ENCODE measurements at regions not wholly inside any gene's neighbourhood (a gene's known extent, or its start where the extent isn't known, plus 50 kb on each side); places are given as distances from the start of the nearest gene placed in this dataset.

DNA sequence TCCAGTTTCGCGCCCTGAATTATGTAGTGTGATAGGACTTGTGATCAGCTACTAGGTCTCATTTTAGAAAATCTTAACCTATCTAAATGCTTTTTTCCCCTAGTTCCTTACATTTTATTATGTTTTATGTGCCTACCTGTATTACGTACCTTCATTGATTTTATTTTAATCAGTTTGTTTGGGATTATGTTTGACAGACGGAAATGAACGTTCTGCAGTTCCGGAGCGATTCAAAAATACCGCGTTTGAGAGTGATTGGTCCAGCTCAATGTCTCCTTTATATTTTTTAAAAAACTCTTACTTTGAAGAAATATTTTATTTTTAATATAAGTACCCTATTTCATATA is 114.3 kb upstream of the BTN3A2 start:
- CTCF ChIA-PET = interaction anchor here (0.7 to 3.5 kb wide), 6 partner anchors 10 to 68 kb away, joined by 3 to 22 read pairs (median 4); a partner anchor contains a TSS
- peak; percentile 66 for DNase-seq
- Mint-ChIP-seq H3K4me3 (peak overlapping the region; percentile 88), H3K27ac (peak overlapping the region; percentile 99), H3K36me3 (peaks cover 11% of the 10 kb centered on the region), H3K4me1 (peaks cover 40% of the 10 kb centered on the region), H3K9me3 (no peaks in the 10 kb centered on the region), H3K27me3 (no peaks in the 10 kb centered on the region)

DNA sequence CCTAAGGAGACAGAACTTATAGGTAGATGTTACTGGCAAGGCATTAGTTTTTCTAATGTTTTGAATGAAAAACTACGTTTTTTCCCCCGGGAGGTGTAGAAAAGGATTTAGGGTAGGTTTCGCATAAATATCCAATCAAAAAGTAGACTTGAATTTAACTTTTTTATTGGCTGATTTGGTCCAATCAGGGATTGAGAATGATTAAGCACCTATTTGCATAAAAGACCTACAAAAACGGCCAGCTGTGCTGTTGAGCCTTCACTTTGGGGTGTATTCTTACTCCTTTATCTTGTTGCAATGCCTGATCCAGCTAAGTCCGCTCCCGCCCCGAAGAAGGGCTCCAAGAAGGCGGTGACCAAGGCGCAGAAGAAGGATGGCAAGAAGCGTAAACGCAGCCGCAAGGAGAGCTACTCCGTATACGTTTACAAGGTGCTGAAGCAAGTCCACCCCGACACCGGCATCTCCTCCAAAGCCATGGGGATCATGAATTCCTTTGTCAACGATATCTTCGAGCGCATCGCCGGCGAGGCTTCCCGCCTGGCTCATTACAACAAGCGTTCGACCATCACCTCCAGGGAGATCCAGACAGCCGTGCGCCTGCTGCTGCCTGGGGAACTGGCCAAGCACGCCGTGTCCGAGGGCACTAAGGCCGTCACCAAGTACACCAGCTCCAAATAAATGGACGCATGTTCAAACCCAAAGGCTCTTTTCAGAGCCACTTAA is 113.5 kb upstream of the BTN3A2 start:
- no peaks in the 10 kb centered on the region for H3K27me3 Mint-ChIP-seq
- CTCF ChIA-PET = interaction anchor here (1.3 to 3.5 kb wide), 3 partner anchors 11 to 35 kb away, joined by 3 to 22 read pairs (median 5); a partner anchor contains a TSS
- H3K27ac Mint-ChIP-seq = peak overlapping the region; percentile 99
- peaks cover 38% of the 10 kb centered on the region for H3K4me1 Mint-ChIP-seq
- no peaks in the 10 kb centered on the region for H3K9me3 Mint-ChIP-seq
- H3K4me3 Mint-ChIP-seq = peak overlapping the region; percentile 88
- peaks cover 14% of the 10 kb centered on the region for H3K36me3 Mint-ChIP-seq
- DNase-seq = peak; percentile 88

DNA sequence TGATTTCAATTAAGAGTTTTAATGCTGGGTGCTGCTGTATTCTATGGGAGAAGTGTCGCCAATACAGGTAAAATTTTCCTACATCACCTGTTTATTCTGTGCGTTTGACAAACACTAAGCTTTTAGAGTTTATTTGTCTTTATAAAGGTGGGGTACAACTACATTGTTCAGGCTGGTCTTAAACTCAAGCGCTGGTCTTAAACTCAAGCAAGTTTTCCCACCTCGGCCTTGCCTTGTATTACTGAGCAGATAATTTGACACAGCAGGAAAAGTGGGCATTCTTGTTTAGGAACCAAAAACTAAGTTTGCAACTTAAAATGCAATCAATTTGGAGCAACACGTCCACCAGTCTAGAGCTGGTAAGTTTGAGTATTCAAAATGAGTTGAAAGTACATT is 112.9 kb upstream of the BTN3A2 start:
- Mint-ChIP-seq H3K4me1 (peaks cover 44% of the 10 kb centered on the region), H3K36me3 (peaks cover 14% of the 10 kb centered on the region), H3K27me3 (no peaks in the 10 kb centered on the region), H3K4me3 (peak overlapping the region; percentile 88), H3K27ac (peak overlapping the region; percentile 99), H3K9me3 (no peaks in the 10 kb centered on the region)
- DNase-seq = no peak
- CTCF ChIA-PET = interaction anchor here (1.3 to 3.5 kb wide), 2 partner anchors 11 to 20 kb away, joined by 3 to 22 read pairs; a partner anchor contains a TSS

DNA sequence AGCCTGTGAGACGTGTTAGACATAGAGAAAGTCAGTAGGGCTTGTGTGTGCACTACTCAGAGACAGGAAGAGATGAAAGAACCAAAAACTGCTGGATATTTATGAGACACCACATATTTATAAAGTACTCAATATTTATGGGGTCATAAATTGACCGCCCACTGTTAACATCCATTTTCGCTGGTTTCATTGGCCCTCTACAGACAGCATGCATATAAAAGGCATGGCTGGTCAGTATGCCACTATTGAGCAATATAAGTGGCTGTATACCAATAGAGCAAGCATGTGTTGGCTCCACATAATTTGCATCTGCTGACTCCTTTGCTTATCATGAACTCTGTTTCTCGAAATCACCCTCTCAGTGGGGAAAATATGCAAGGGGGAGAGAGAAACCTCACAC is 110.3 kb upstream of the BTN3A2 start:
- no peaks in the 10 kb centered on the region for H3K9me3 Mint-ChIP-seq

DNA sequence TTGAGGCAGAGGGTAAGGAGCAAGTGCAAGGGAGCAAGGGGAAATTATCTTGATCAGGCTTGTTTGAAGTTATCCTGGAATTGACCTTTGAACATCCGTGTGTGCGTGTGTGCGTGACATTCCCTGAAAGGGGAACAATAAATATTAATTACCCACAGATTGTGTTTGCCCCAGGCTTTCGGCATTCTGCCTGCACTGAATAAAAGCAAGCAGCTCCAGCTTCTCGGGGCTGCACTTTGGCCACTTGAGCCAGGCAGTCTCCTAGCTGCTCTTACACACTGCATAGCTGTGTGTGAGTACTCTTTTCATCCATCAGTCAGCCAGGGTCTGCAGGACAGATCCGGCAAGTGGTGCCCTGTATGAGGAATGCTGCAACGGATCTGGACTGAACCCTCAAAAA is 107.7 kb upstream of the BTN3A2 start:
- no peak overlapping the region for H3K27ac Mint-ChIP-seq
- peaks cover 28% of the 10 kb centered on the region for H3K4me1 Mint-ChIP-seq
- CTCF ChIA-PET = interaction anchor here (1.9 to 2.6 kb wide), 2 partner anchors 13 to 40 kb away, joined by 5 to 12 read pairs; a partner anchor contains a TSS
- no peaks in the 10 kb centered on the region for H3K27me3 Mint-ChIP-seq
- no peak for DNase-seq
- H3K36me3 Mint-ChIP-seq = peaks cover 16% of the 10 kb centered on the region
- no peaks in the 10 kb centered on the region for H3K9me3 Mint-ChIP-seq
- H3K4me3 Mint-ChIP-seq = no peak overlapping the region

More for the DNA sequence above, 110.3 kb upstream of the BTN3A2 start:
- CTCF ChIA-PET = no interaction called here
- peaks cover 19% of the 10 kb centered on the region for H3K36me3 Mint-ChIP-seq
- peaks cover 33% of the 10 kb centered on the region for H3K4me1 Mint-ChIP-seq
- H3K27me3 Mint-ChIP-seq = no peaks in the 10 kb centered on the region
- no peak for DNase-seq
- peak overlapping the region; percentile 16 for H3K4me3 Mint-ChIP-seq
- H3K27ac Mint-ChIP-seq = no peak overlapping the region

DNA sequence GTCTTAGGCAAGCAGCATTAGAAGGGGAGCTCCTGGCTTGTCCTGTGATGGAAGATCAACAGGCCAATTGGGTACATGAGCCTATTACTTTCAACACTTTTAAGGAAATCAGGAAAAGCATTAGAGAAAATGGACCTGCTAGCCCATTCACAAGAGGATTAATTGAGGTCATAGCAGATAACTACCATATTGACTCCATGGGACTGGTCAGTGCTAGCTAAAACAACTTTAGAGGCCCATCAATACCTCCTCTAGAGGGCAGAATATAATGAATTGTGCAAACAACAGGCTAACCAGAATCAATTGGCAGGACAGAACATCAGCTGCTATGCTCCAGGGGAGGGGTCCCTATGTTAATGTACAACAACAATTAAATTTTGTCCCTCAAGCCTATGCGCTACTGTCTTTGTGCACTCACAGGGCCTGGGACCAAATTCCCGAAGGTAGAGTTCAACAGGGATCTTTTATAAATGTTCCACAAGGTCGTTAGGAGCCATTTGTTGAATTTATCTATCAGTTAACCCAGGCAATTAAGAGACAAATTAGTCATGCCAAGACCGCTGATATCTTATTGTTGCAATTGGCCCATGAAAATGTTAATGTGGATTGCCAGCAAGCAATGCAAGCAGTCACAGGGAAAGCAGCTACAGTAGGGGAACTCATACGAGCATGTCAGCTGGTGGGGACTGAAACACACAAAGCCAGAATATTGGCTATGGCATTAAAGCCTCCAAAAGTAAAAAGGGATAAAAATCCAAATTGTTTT is 106.6 kb upstream of the BTN3A2 start:
- Mint-ChIP-seq H3K36me3 (peaks cover 10% of the 10 kb centered on the region), H3K4me3 (no peak overlapping the region), H3K27ac (no peak overlapping the region), H3K4me1 (peaks cover 24% of the 10 kb centered on the region), H3K27me3 (peaks cover 4% of the 10 kb centered on the region), H3K9me3 (no peaks in the 10 kb centered on the region)
- no peak for DNase-seq
- CTCF ChIA-PET = interaction anchor here (0.6 to 2.6 kb wide), 4 partner anchors 9 to 157 kb away, joined by 3 to 12 read pairs (median 4); a partner anchor contains a TSS

DNA sequence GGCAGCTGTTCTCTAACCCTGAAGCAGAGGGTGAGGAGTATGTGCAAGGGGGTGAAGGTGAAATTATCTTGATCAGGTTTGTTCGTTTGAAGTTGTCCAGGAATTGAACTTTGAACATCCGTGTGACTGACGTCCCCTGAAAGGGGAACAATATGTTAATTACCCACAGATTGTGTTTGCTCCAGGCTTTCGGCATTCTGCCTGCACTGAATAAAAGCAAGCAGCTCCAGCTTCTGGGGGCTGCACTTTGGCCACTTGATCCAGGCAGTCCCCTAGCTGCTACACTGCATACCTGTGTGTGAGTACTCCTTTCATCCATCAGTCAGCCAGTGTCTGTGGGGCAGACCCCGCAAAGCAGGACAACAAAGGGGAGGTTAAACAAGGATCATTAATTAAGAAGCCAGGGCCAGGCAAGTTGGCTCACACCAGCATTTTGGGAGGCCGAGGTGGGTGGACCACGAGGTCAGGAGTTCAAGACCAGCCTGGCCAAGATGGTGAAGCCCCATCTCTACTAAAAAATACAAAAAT is 104.8 kb upstream of the BTN3A2 start:
- CTCF ChIA-PET = no interaction called here
- H3K4me3 Mint-ChIP-seq = no peak overlapping the region
- peaks cover 4% of the 10 kb centered on the region for H3K27me3 Mint-ChIP-seq
- H3K4me1 Mint-ChIP-seq = peaks cover 14% of the 10 kb centered on the region
- DNase-seq = no peak
- no peaks in the 10 kb centered on the region for H3K9me3 Mint-ChIP-seq
- no peak overlapping the region for H3K27ac Mint-ChIP-seq
- H3K36me3 Mint-ChIP-seq = peaks cover 8% of the 10 kb centered on the region

DNA sequence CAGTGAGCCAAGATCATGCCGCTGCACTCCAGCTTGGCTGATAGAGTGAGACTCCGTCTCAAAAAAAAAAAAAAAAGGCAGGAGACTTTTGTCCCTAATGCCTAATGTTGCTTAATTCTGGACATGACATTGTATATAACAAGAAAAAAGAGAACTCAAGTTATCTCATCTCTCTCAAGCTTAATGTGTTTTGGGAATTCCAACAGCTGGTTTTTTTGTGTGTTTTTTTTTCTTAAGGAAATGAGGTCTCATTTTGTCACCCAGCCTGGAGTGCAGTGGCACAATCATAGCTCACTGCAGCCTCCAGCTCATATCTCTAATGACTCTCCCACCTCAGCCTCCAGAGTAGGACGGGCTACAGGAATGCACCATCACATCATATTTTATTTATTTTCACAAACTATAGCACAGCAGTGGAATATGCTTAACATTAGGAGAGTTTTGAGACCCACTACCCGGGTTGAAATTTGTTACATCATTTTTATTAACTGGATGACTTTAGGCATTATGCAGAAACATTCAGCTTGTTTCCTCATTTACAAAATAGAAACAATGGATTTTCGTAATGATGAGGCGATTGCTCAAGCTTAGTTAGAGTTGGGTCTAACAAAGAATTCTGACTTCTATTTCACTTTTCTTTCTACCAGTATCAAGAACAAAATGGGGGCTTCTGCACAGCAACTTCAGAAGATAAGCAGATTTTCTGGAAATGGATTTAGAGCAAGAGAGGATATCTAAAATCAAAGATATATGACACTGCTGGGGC is 104.1 kb upstream of the BTN3A2 start:
- Mint-ChIP-seq H3K9me3 (no peaks in the 10 kb centered on the region), H3K27me3 (peaks cover 4% of the 10 kb centered on the region), H3K4me1 (peaks cover 12% of the 10 kb centered on the region), H3K27ac (no peak overlapping the region), H3K36me3 (peaks cover 8% of the 10 kb centered on the region), H3K4me3 (no peak overlapping the region)
- no peak for DNase-seq
- CTCF ChIA-PET = no interaction called here

DNA sequence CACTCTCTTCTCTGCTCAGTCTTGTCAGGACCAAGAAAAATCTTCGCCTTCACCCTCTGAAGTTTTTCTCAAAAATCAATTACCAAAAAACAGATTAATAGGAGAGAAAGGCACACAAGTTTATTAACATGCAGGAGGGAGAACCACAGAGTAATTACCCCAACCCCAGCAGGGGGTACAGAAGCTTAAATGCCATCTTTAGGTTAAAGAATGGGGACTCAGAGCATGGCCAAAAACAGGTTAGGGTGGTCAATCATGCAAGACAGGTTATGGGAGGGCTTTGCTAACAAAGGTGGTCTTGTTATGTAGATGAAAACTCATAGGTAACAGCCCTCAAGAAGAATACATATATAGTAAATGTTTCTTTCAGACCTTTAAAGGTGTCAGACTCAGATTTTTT is 100.5 kb upstream of the BTN3A2 start:
- no peak overlapping the region for H3K4me3 Mint-ChIP-seq
- no peak overlapping the region for H3K27ac Mint-ChIP-seq
- H3K36me3 Mint-ChIP-seq = peaks cover 4% of the 10 kb centered on the region
- CTCF ChIA-PET = no interaction called here
- DNase-seq = no peak
- H3K9me3 Mint-ChIP-seq = no peaks in the 10 kb centered on the region
- H3K27me3 Mint-ChIP-seq = peaks cover 4% of the 10 kb centered on the region
- peaks cover 13% of the 10 kb centered on the region for H3K4me1 Mint-ChIP-seq

DNA sequence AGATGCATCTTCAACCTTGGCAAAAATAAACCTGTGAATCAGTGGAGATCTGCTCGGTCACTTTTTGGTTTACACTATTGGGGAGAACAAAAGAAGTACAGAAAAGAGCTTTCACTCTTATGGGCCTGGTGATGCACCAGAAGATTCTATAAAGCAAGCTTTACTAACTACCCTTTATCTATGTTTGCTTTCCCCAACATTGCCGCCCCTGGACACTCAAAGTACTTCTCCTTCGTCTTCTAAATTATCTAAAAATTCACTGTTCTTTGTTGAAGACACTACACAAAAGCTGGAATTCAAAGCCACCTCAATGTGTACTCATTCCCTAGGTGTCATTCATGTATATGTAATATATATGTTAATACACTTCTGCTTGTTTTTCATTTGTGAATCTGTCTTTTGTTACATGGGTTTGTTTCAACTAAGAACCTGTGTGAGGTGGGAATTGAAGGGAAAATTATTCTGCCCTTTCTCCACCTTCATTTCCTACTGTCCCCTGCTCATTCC is 97.9 kb upstream of the BTN3A2 start:
- CTCF ChIA-PET = interaction anchor here (0.8 to 1.1 kb wide), 2 partner anchors 9 to 55 kb away, joined by 3 read pairs; no protein-coding TSS in a partner anchor

DNA sequence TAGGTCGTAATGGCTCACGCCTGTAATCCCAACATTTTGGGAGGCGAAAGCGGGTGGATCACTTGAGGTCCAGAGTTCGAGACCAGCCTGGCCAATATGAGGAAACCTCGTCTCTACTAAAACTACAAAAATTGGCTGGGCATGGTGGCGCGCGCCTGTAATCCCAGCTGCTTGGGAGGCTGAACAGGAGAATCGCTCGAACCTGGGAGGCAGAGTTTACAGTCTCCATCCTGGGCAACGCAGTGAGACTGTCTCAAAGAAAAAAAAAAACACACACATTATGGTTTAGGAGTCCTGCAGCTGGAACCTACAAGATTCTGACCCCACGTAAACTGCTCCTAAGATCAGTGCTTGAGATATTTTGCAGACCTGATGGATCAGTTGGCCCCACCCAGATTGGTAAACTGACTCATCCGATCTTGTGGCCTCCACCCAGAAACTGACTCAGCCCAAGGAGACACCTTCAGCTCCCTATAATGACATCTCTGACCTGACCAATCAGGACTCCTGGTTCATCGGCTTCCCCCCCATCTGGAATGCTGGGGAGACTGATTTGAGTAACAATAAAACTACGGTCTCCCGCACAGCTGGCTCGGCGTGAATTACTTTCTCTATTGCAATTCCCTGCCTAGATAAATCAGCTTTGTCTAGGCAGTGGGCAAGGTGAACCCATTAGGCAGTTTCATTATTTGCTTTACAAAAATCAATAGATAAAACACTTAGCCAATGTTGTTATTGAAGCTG is 96.2 kb upstream of the BTN3A2 start:
- H3K9me3 Mint-ChIP-seq = no peaks in the 10 kb centered on the region
- no peaks in the 10 kb centered on the region for H3K27me3 Mint-ChIP-seq
- H3K4me3 Mint-ChIP-seq = no peak overlapping the region
- peaks cover 15% of the 10 kb centered on the region for H3K36me3 Mint-ChIP-seq
- peak; percentile 39 for DNase-seq
- CTCF ChIA-PET = interaction anchor here (2.8 kb wide), 1 partner anchor 11 kb away, joined by 12 read pairs; no protein-coding TSS in a partner anchor
- H3K4me1 Mint-ChIP-seq = peaks cover 27% of the 10 kb centered on the region
- H3K27ac Mint-ChIP-seq = no peak overlapping the region

More for the DNA sequence above, 97.9 kb upstream of the BTN3A2 start:
- DNase-seq = no peak
- H3K4me1 Mint-ChIP-seq = peaks cover 27% of the 10 kb centered on the region
- no peak overlapping the region for H3K27ac Mint-ChIP-seq
- H3K27me3 Mint-ChIP-seq = peaks cover 4% of the 10 kb centered on the region
- no peaks in the 10 kb centered on the region for H3K9me3 Mint-ChIP-seq
- peaks cover 15% of the 10 kb centered on the region for H3K36me3 Mint-ChIP-seq
- H3K4me3 Mint-ChIP-seq = no peak overlapping the region

DNA sequence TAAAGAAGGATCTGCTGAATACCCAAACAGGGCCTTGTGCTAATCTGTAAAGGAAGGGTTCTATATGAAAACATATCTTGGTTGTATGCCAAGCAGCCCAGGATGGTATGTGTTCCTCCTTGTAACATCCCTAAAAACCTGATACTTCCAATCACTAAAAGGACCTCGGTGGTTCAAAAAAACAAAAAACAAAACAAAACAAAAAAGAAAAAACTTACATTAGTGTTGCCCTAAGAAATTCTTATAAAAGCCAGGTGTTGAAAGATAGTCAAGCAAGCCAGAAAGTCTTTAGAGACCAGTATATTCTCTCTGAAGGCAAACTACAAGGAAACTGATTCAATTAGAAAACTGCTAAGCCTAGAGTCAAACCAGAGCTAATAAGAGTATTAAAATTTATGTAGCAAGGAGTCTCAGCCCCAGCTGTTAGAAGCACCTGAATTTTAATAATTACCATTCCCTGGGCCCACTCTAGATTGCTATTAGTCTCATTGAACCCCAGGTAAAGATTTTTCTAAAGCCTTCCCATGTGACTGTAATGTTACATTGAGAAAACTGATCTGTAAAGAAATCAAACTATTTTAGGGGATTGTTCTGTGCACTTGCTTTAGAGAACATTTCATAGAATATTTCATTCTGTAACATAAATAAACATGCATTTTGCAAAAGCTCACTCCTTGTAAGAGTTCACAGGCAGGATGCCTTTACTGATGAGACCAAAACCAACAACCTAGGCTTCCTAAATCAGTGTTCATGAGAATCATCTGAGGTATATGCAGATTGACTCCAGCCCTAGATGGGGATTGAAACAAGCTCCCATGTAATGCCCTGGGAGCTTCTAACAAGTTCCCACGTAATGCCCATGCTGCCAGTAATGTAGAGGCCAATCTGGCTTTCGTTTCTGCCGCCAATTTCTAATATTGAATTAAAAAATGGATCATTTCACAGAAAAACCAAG is 95.2 kb upstream of the BTN3A2 start:
- no peaks in the 10 kb centered on the region for H3K27me3 Mint-ChIP-seq
- peaks cover 27% of the 10 kb centered on the region for H3K4me1 Mint-ChIP-seq
- H3K9me3 Mint-ChIP-seq = no peaks in the 10 kb centered on the region
- H3K27ac Mint-ChIP-seq = no peak overlapping the region
- peaks cover 15% of the 10 kb centered on the region for H3K36me3 Mint-ChIP-seq
- H3K4me3 Mint-ChIP-seq = no peak overlapping the region
- CTCF ChIA-PET = interaction anchor here (1.0 to 4.9 kb wide), 4 partner anchors 12 to 90 kb away, joined by 3 to 22 read pairs (median 8); a partner anchor contains a TSS
- peak; percentile 27 for DNase-seq

Data from activated naive CD4-positive, alpha-beta T cell treated with anti-CD3 and anti-CD28 coated beads, Interleukin-2, amount 10 ng/mL, durations not matched to agents 7 days and 5 days (primary cell).